Subcutaneous abdominal adipose tissue (tissue), 5 donors: ENCODE measurements at regions not wholly inside any gene's neighbourhood (a gene's known extent, or its start where the extent isn't known, plus 50 kb on each side); places are given as distances from the start of the nearest gene placed in this dataset.

Experiments used
- H3K27ac ChIP-seq: one replicate; pipeline ENCODE4 v1.7.0; 2013; ENCODE audit warnings: low read depth, mild to moderate bottlenecking, inconsistent platforms, low read length, moderate library complexity
- H3K27me3 ChIP-seq, 5 donors: one replicate each; pipeline ENCODE4 v1.7.0; 2013; ENCODE audit warnings: low read length in 5 of 5, inconsistent platforms in 1 of 5; ENCODE audit not compliant: control insufficient read depth in 5 of 5, insufficient read depth in 4 of 5
- H3K36me3 ChIP-seq, 5 donors: one replicate each; pipeline ENCODE4 v1.7.0; 2013; ENCODE audit warnings: low read length in 5 of 5; ENCODE audit not compliant: control insufficient read depth in 5 of 5, insufficient read depth in 5 of 5
- H3K4me1 ChIP-seq, 5 donors: one replicate each; pipeline ENCODE4 v1.7.0; 2013; ENCODE audit warnings: low read length in 5 of 5, mild to moderate bottlenecking in 3 of 5, moderate library complexity in 1 of 5; ENCODE audit not compliant: control insufficient read depth in 5 of 5, insufficient read depth in 5 of 5
- H3K4me3 ChIP-seq, 5 donors: one replicate each; pipeline ENCODE4 v1.7.0; 2013; ENCODE audit warnings: low read length in 5 of 5, low read depth in 1 of 5
- H3K9ac ChIP-seq, 5 donors: one replicate each; pipeline ENCODE4 v1.7.0; 2013; ENCODE audit warnings: low read length in 5 of 5, mild to moderate bottlenecking in 4 of 5, moderate library complexity in 3 of 5
- H3K9me3 ChIP-seq, 5 donors: one replicate each; pipeline ENCODE4 v1.7.0; 2013; ENCODE audit warnings: low read length in 5 of 5; ENCODE audit not compliant: control insufficient read depth in 5 of 5
- donor health status: healthy.
- donor health status: healthy.
- donor health status: healthy.
- donor health status: healthy.
- donor health status: healthy.

DNA sequence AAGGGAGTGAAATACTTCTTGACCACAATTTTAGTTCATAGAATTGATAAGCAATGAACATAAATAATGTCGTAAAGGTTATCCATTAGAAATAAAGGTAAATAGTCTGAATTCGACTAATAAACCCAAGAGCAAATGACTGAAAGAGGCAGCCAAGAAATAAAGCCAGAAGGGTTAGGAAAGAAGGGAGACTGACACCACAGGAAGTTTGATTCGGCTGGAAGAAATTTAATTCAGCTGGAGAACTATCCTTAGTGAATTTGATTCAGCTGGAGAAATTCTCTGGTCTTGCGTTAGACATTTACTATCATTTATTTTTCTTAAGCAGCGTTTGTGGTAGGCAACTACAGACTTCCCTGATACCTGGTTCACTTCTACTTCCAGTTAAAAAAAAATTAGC lies 429.6 kb downstream of the PID1 start:
- Histone ChIP-seq H3K9ac (no peak overlapping the region), H3K27me3 (no peaks in the 10 kb centered on the region), H3K9me3 (no peaks in the 10 kb centered on the region), H3K4me1 (no peaks in the 10 kb centered on the region), H3K4me3 (no peak overlapping the region), H3K27ac (no peak overlapping the region), H3K36me3 (no peaks in the 10 kb centered on the region)

DNA sequence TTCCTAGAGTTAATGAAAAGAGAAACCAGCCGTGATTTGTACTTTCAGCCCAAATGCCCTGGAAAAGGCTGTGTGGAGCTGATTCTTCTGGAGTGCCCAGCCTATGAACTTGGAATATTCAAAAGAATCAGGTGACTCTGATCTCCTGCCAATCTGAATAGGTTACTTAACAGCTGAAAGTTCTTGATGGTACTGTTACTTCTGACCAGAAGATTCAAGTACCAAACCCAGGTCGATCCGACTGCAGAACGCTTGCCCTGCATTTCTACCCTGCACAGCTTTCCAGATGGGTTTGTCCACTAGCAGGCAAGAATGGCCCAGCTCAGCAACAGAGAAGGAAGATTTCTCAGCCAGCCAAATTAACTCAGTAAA lies 430.4 kb downstream of the PID1 start:
- Histone ChIP-seq H3K36me3 (no peaks in the 10 kb centered on the region), H3K27ac (no peak overlapping the region), H3K4me1 (no peaks in the 10 kb centered on the region), H3K27me3 (no peaks in the 10 kb centered on the region), H3K9me3 (no peaks in the 10 kb centered on the region), H3K4me3 (no peak overlapping the region), H3K9ac (no peak overlapping the region)

DNA sequence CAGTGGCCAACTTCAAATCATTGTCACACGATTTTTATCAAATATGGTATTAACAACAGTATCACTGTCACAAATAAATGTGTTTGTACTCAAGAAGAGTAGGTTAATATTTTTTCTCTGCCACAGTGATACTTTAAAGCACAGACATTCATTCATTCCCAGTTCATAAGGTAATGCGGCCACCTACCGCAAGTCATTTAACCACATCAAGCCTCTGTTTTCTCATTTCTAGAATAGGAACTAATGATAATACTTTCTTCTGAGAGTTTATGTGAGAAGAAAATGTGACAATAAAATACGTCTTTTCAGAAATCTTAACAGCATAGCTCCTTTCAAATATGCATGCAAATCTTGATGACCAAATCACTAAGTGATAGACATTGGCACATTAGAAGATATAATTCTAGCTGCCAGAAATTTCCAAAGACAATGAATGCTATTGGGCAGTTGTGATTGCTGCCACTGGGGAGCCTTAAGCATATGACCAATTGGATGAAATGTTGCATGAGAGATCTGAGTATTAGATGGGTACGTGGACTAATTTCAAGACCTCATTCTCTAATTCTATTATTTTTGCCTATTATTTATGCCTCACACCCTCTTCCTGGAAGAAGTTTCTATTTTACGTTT lies 430.9 kb downstream of the PID1 start:
- no peaks in the 10 kb centered on the region for H3K9me3 ChIP-seq
- no peaks in the 10 kb centered on the region for H3K36me3 ChIP-seq
- H3K27me3 ChIP-seq, result no peaks in the 10 kb centered on the region
- H3K27ac ChIP-seq, result no peak overlapping the region
- no peaks in the 10 kb centered on the region for H3K4me1 ChIP-seq
- no peak overlapping the region for H3K4me3 ChIP-seq
- H3K9ac ChIP-seq, result no peak overlapping the region

DNA sequence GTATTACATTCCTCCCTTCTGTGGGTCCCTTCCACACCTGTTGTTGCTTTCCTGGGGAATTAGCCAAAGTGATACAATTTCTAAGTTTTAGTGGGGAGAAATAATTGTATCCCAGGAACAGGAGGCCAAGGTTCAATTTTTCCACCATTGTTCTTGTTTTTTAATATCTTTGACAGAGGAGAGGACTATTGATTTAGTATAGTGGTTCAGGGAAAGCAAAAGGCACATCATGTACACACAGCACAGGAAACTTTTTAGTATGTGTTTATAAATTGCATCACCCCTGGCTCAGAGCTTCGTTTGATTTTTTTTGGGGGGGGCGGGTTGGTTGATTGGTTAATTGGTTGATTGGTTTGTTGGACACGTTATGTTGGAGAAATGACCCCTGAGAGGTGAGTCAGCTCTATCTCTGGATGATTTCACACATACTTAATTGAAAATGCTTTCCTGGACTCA lies 431.6 kb downstream of the PID1 start:
- Histone ChIP-seq H3K27ac (no peak overlapping the region), H3K27me3 (no peaks in the 10 kb centered on the region), H3K4me1 (no peaks in the 10 kb centered on the region), H3K9ac (no peak overlapping the region), H3K36me3 (no peaks in the 10 kb centered on the region), H3K4me3 (no peak overlapping the region), H3K9me3 (no peaks in the 10 kb centered on the region)

GRCh38 chr2:228838819-228839218 lies 432.3 kb downstream of the PID1 start:
- Histone ChIP-seq H3K4me3 (no peak overlapping the region), H3K4me1 (no peaks in the 10 kb centered on the region), H3K9me3 (no peaks in the 10 kb centered on the region), H3K27ac (no peak overlapping the region), H3K36me3 (no peaks in the 10 kb centered on the region), H3K27me3 (no peaks in the 10 kb centered on the region), H3K9ac (no peak overlapping the region)

DNA sequence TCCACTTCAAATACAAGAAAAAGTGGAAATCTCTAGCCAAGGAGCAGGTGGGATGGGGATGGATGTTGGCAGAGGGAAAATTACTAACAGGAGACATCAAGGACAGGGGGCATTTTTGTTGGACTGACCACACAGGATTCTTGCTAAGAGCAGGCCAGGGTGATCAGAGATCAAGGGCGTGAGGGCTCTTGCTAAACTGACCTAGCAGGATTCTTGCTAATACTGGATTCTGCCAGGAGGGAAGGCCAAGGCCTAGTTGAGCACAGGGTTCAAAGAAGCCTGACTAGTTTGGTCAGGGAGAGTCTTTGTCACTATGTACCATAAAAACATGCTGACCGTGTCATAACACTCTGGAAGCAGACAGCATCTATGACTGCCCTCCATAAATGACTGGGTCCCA lies 442.7 kb downstream of the PID1 start:
- no peak overlapping the region for H3K4me3 ChIP-seq
- H3K36me3 ChIP-seq, result no peaks in the 10 kb centered on the region
- H3K9me3 ChIP-seq, result no peaks in the 10 kb centered on the region
- H3K27me3 ChIP-seq, result no peaks in the 10 kb centered on the region
- H3K27ac ChIP-seq, result no peak overlapping the region
- no peak overlapping the region for H3K9ac ChIP-seq
- no peaks in the 10 kb centered on the region for H3K4me1 ChIP-seq

DNA sequence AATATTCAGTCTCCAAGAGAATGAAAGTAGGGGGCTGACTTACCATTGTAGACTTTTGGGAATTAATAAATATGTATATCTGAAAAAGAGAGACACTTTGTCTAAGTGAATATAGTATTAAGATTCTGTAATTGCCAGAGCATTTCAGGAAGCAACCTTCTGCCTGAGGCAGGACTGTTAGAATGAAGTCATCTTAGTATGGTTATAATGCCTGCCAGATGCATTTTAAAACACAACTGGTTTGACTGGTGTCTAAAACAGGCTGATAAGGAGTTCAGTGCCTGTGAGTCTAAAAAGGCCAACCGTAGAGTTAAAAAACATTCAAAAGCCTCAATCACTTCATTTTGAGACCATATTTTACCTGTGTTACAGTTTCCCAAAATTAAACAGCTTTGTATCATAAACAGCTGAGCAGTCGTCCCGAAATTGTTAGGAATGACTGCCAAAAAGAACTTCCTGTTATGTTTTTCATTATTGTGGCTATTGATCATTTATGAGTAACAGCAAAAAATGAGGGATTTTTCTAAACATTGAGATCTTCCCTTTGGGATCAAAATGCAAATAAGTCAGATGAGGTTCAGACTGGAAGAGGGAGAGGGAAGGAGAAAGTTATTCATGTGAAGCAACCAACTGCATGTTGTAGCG lies 443.9 kb downstream of the PID1 start:
- no peaks in the 10 kb centered on the region for H3K36me3 ChIP-seq
- H3K4me1 ChIP-seq, result no peaks in the 10 kb centered on the region
- H3K9ac ChIP-seq, result no peak overlapping the region
- H3K9me3 ChIP-seq, result no peaks in the 10 kb centered on the region
- no peak overlapping the region for H3K4me3 ChIP-seq
- H3K27ac ChIP-seq, result no peak overlapping the region
- no peaks in the 10 kb centered on the region for H3K27me3 ChIP-seq

GRCh38 chr2:228819701-228820100 lies 451.4 kb downstream of the PID1 start:
- Histone ChIP-seq H3K9ac (no peak overlapping the region), H3K4me3 (no peak overlapping the region), H3K27ac (no peak overlapping the region), H3K27me3 (no peaks in the 10 kb centered on the region), H3K4me1 (no peaks in the 10 kb centered on the region), H3K9me3 (peaks cover 0 to 10% (median 0%) of the 10 kb centered on the region in 5 donors), H3K36me3 (no peaks in the 10 kb centered on the region)

DNA sequence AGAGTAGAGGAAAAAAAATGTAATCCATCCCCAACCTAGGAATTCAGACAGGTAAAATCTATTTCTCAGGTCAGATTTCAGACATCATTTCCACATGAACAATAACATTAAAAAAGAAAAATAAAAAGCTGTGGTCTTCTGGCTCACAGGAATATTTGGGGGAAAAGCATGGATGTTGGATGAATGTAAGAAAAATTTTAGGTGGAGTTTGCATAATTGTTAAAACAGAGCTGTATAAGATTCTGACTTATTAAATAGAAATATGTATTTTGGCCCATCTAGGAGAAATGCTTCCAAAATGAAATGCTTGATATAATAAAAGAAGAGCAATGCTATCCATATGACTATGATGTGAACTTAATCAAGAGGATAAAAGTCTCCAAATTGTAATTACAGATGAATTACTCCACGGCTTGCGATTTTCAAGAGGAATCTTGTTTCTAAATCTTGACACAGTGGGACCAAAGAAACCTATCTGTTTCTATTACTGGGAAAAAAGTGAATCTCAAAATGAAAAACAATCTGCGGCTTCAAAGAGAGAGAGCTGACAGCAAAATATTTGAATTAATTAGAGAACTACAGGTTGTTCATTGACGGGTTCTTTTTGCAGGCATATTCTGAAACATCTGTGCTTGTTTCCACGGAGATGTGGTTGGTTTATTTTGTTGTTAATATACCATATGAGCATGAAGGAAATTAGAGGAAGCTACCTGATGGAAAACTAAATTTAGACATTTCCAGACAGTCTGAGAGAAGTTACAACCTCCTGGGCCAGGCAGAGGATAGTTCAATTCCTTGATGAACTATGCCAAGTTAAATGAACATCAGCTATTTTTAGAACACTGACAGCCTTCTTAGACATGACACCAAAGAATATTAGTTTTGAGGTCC lies 468.7 kb downstream of the PID1 start:
- Histone ChIP-seq H3K9me3 (peaks cover 0 to 3% (median 0%) of the 10 kb centered on the region in 5 donors), H3K9ac (no peak overlapping the region), H3K4me3 (no peak overlapping the region), H3K4me1 (no peaks in the 10 kb centered on the region), H3K27me3 (no peaks in the 10 kb centered on the region), H3K27ac (no peak overlapping the region), H3K36me3 (no peaks in the 10 kb centered on the region)

GRCh38 chr2:228801451-228801850 lies 469.6 kb downstream of the PID1 start:
- no peak overlapping the region for H3K9ac ChIP-seq
- H3K36me3 ChIP-seq, result no peaks in the 10 kb centered on the region
- no peaks in the 10 kb centered on the region for H3K4me1 ChIP-seq
- H3K4me3 ChIP-seq, result no peak overlapping the region
- H3K27me3 ChIP-seq, result no peaks in the 10 kb centered on the region
- peaks cover 0 to 3% (median 0%) of the 10 kb centered on the region in 5 donors for H3K9me3 ChIP-seq
- no peak overlapping the region for H3K27ac ChIP-seq
